Spleen (tissue), 11 donors: ENCODE measurements at regions not wholly inside any gene's neighbourhood (a gene's known extent, or its start where the extent isn't known, plus 50 kb on each side); places are given as distances from the start of the nearest gene placed in this dataset.

Experiments used
- DNase-seq: peaks from one replicate; pipeline ENCODE4 v3.0.0-alpha.2; 2020
- H3K27ac ChIP-seq, 8 donors: fragments of 200-600 bp; sonication (generic) in 7 of 8; 1 replicate in 4 of 8; 2 replicates in 4 of 8; pipeline versions ENCODE4 v1.5.0 to v1.8.0; 2016 to 2021; ENCODE audit warnings: inconsistent platforms in 4 of 8, mild to moderate bottlenecking in 4 of 8, moderate library complexity in 1 of 8
- H3K27me3 ChIP-seq, 7 donors: fragments of 200-600 bp; sonication (generic) in 6 of 7; replicated peaks in 1 of 7; 1 replicate in 4 of 7; 2 replicates in 3 of 7; pipeline versions ENCODE4 v1.5.0 to v1.8.0; 2016 to 2021; ENCODE audit warnings: inconsistent platforms in 3 of 7, mild to moderate bottlenecking in 1 of 7
- H3K36me3 ChIP-seq, 6 donors: fragments of 200-600 bp; sonication (generic) in 5 of 6; 1 replicate in 4 of 6; 2 replicates in 2 of 6; pipeline versions ENCODE4 v1.5.0 to v1.8.0; 2016 to 2021; ENCODE audit warnings: inconsistent platforms in 2 of 6
- H3K4me1 ChIP-seq, 6 donors: fragments of 200-600 bp; sonication (generic) in 5 of 6; 1 replicate in 3 of 6; 2 replicates in 3 of 6; pipeline versions ENCODE4 v1.5.0 to v1.8.0; 2016 to 2021; ENCODE audit warnings: inconsistent platforms in 3 of 6
- H3K4me3 ChIP-seq, 8 donors: fragments of 200-600 bp; sonication (generic) in 7 of 8; 1 replicate in 4 of 8; 2 replicates in 4 of 8; pipeline versions ENCODE4 v1.5.0 to v1.8.0; 2016 to 2021; ENCODE audit warnings: inconsistent platforms in 4 of 8, mild to moderate bottlenecking in 4 of 8, moderate library complexity in 2 of 8
- H3K9me3 ChIP-seq, 8 donors: fragments of 200-600 bp; sonication (generic) in 7 of 8; 1 replicate in 4 of 8; 2 replicates in 4 of 8; pipeline versions ENCODE4 v1.5.0 to v1.8.0; 2016 to 2021; ENCODE audit warnings: inconsistent platforms in 4 of 8
- CTCF ChIP-seq, 11 experiments: fragments of 200-600 bp in 7 of 11; fragments of 450-650 bp in 4 of 11; sonication (generic) in 4 of 11; IDR thresholded peaks in 8 of 11; conservative IDR thresholded peaks in 3 of 11; 1 replicate in 7 of 11; 2 replicates in 4 of 11; pipeline versions ENCODE4 v1.4.0 to v1.8.0; 2016 to 2021; ENCODE audit warnings: antibody characterized with exemption in 11 of 11, inconsistent platforms in 4 of 11, mild to moderate bottlenecking in 1 of 11
- POLR2A ChIP-seq, 3 donors: fragments of 450-650 bp; IDR thresholded peaks; one replicate each; pipeline ENCODE4 v1.5.1; 2017; ENCODE audit warnings: antibody characterized with exemption in 3 of 3, mild to moderate bottlenecking in 1 of 3
- POLR2AphosphoS5 ChIP-seq, 3 donors: sonication (generic); formaldehyde crosslinking; IDR thresholded peaks; one replicate each; pipeline ENCODE4 v1.5.1; 2017; ENCODE audit warnings: antibody characterized with exemption in 3 of 3
- whole genome bisulfite sequencing, 5 donors: extraction: QIAGEN DNeasy Blood & Tissue Kit in 3 of 5; methylation state at CpG; one replicate each; pipeline versions ENCODE4 v1.1.5 to v1.1.7; 2013 to 2018; 5-methylcytosine and 5-hydroxymethylcytosine counted together
- intact Hi-C: fragments of 100-400 bp; cut with DNase I; formaldehyde crosslinking; loops from one replicate; pipeline ENCODE4 v1.15.0; 2023; ENCODE audit warnings: low total_unique reads
- donor health status: healthy with polysubstance abuse.
- donor health status: DM: no; HTN: no; CAD: no; lungs with moderate emphysema.
- donor health status: DM: no; HTN: no; CAD: no.
- donor health status: Bipolar disorder and iron deficiency.
- donor health status: healthy.
- donor health status: DM: no; HTN: no; CAD: no.
- donor health status: DM: yes; HTN: yes; CAD: no.

DNA sequence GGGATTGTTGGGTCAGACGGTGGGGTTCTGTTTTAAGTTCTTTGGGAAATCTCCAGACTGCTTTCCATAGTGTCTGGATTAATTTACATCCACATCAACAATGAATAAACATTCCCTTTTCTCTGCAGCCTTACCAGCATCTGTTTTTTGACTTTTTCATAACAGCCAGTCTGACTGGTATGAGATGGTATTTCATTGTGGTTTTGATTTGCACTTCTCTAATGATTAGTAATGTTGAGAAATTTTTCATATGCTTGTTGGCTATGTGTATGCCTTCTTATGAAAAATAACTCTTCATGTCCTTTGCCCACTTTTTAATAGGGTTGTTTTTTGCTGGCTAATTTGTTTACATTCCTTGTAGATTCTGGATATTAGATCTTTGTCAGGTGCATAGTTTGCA, 140.8 kb upstream of the CNTN1 start:
- no peak for DNase-seq
- Histone ChIP-seq H3K9me3 (peaks cover 0 to 8% (median 0%) of the 10 kb centered on the region in 8 donors), H3K27ac (no peak overlapping the region), H3K4me3 (no peak overlapping the region), H3K27me3 (no peaks in the 10 kb centered on the region), H3K36me3 (no peaks in the 10 kb centered on the region), H3K4me1 (no peaks in the 10 kb centered on the region)
- WGBS, 5 donors, result 86 to 100% (median 91%) methylated on average over 1 of the region's 1 CpG
- intact Hi-C loops, result no loop called here
- TF ChIP-seq POLR2A (IDR thresholded peaks at IDR 0.05) (no peak), POLR2AphosphoS5 (IDR thresholded peaks at IDR 0.05) (no peak), CTCF (IDR thresholded peaks at IDR 0.05 in 8 of 11, conservative IDR thresholded peaks at IDR 0.05 in 3 of 11) (no peak)

- intact Hi-C loops, result no loop called here
- no peak overlapping the region for H3K4me3 ChIP-seq
- DNase-seq, result no peak
- TF ChIP-seq CTCF (IDR thresholded peaks at IDR 0.05 in 8 of 11, conservative IDR thresholded peaks at IDR 0.05 in 3 of 11) (no peak), POLR2A (IDR thresholded peaks at IDR 0.05) (no peak), POLR2AphosphoS5 (IDR thresholded peaks at IDR 0.05) (no peak)
- H3K4me1 ChIP-seq, result no peaks in the 10 kb centered on the region
- no peaks in the 10 kb centered on the region for H3K36me3 ChIP-seq
- H3K9me3 ChIP-seq, result peaks cover 0 to 8% (median 0%) of the 10 kb centered on the region in 8 donors
- H3K27ac ChIP-seq, result no peak overlapping the region
- WGBS, 5 donors, result 38 to 85% (median 67%) methylated on average over 1 of the region's 1 CpG
- H3K27me3 ChIP-seq, result no peaks in the 10 kb centered on the region
Observed at GRCh38 chr12:40552868-40553267, 139.4 kb upstream of the CNTN1 start.

DNA sequence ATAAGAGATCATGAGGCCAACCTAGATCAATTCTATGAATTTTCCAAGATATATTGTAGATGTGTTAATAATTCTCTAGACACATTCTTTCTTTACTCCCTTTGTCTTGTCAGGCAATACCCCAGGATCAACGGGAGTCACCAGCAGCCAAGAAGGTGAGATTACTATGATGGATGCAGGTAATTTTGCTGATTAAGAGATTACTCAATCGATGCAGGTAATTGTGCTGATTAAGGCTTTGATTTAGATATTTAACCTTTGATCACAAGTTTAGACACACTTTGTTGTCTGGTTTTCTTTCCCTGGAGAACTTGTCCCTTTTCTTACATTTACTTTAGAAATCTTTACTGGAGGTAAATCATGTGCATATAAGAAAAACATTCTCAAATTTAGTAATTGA, 134.3 kb upstream of the CNTN1 start:
- no peak overlapping the region for H3K4me3 ChIP-seq
- WGBS, 5 donors, result 84 to 90% (median 87%) methylated on average over 2 of the region's 2 CpGs
- DNase-seq, result no peak
- H3K4me1 ChIP-seq, result no peaks in the 10 kb centered on the region
- TF ChIP-seq POLR2AphosphoS5 (IDR thresholded peaks at IDR 0.05) (no peak), CTCF (IDR thresholded peaks at IDR 0.05 in 8 of 11, conservative IDR thresholded peaks at IDR 0.05 in 3 of 11) (no peak), POLR2A (IDR thresholded peaks at IDR 0.05) (no peak)
- no peaks in the 10 kb centered on the region for H3K36me3 ChIP-seq
- H3K27ac ChIP-seq, result no peak overlapping the region
- H3K27me3 ChIP-seq, result no peaks in the 10 kb centered on the region
- no peaks in the 10 kb centered on the region for H3K9me3 ChIP-seq
- intact Hi-C loops, result no loop called here

DNA sequence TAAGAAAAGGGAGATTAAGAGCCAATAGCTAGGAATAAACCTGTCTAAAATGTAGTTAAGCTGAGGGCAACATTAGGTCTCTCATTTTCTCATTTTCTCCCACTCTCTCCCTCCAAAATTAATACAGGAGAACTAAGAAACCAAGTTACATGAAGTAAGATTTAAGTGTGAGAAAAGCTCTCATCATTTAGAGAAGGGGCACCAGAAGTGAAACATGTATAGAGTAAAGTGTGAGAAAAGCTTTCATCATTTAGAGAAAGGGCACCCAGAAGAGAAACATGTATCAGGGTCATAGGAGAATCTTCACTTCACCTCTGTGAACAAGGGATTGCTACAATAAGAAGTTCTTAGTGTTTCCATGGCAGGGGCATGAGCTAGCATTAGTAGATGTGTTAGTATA, 132.4 kb upstream of the CNTN1 start:
- H3K36me3 ChIP-seq, result no peaks in the 10 kb centered on the region
- intact Hi-C loops, result no loop called here

More for the DNA sequence above, 132.4 kb upstream of the CNTN1 start:
- no peaks in the 10 kb centered on the region for H3K9me3 ChIP-seq
- H3K27me3 ChIP-seq, result no peaks in the 10 kb centered on the region
- DNase-seq, result no peak
- H3K27ac ChIP-seq, result no peak overlapping the region
- TF ChIP-seq CTCF (IDR thresholded peaks at IDR 0.05 in 8 of 11, conservative IDR thresholded peaks at IDR 0.05 in 3 of 11) (no peak), POLR2AphosphoS5 (IDR thresholded peaks at IDR 0.05) (no peak), POLR2A (IDR thresholded peaks at IDR 0.05) (no peak)
- no peak overlapping the region for H3K4me3 ChIP-seq
- H3K4me1 ChIP-seq, result no peaks in the 10 kb centered on the region
